GM06990 (cell line): ENCODE measurements at regions not wholly inside any gene's neighbourhood (a gene's known extent, or its start where the extent isn't known, plus 50 kb on each side); places are given as distances from the start of the nearest gene placed in this dataset.

Source experiments
- DNase-seq: peaks from one replicate; pipeline ENCODE4 v3.0.0-alpha.2; 2011; ENCODE audit not compliant: insufficient read length; ENCODE audit errors: extremely low read depth
- H3K27me3 ChIP-seq: replicated peaks from 2 replicates; pipeline ENCODE4 v1.6.0; 2011; ENCODE audit warnings: low read length; ENCODE audit not compliant: control insufficient read depth, insufficient read depth
- H3K36me3 ChIP-seq: 2 replicates; pipeline ENCODE4 v1.5.1; 2011; ENCODE audit warnings: low read length; ENCODE audit not compliant: control insufficient read depth, insufficient read depth
- H3K4me3 ChIP-seq: replicated peaks from 2 replicates; pipeline ENCODE4 v1.5.1; 2011; ENCODE audit warnings: low read depth, mild to moderate bottlenecking, control low read depth, low read length
- CTCF ChIP-seq: IDR thresholded peaks from 2 replicates; pipeline ENCODE4 v1.5.1; 2011; ENCODE audit warnings: low read length, control low read depth, mild to moderate bottlenecking, inconsistent platforms; ENCODE audit not compliant: insufficient read depth, poor library complexity, severe bottlenecking

- DNase-seq: no peak
- Histone ChIP-seq H3K4me3 (no peak overlapping the region), H3K27me3 (no peaks in the 10 kb centered on the region), H3K36me3 (no peaks in the 10 kb centered on the region)
- TF ChIP-seq CTCF: no peak
These were observed 1668.0 kb upstream of the NUDT12 start for GRCh38 chr5:105230516-105231157.

GRCh38 chr5:105218018-105218417, 1655.4 kb upstream of the NUDT12 start:
- Histone ChIP-seq H3K27me3 (no peaks in the 10 kb centered on the region), H3K4me3 (no peak overlapping the region), H3K36me3 (no peaks in the 10 kb centered on the region)
- TF ChIP-seq CTCF: no peak
- no peak for DNase-seq

GRCh38 chr5:105213078-105213477, 1650.5 kb upstream of the NUDT12 start:
- TF ChIP-seq CTCF: no peak
- Histone ChIP-seq H3K36me3 (no peaks in the 10 kb centered on the region), H3K4me3 (no peak overlapping the region), H3K27me3 (no peaks in the 10 kb centered on the region)
- no peak for DNase-seq

GRCh38 chr5:105207066-105207465, 1644.5 kb upstream of the NUDT12 start:
- Histone ChIP-seq H3K4me3 (no peak overlapping the region), H3K27me3 (no peaks in the 10 kb centered on the region), H3K36me3 (no peaks in the 10 kb centered on the region)
- DNase-seq: no peak
- no peak for TF ChIP-seq CTCF

GRCh38 chr5:105197531-105197930, 1634.9 kb upstream of the NUDT12 start:
- no peaks in the 10 kb centered on the region for H3K27me3 ChIP-seq
- TF ChIP-seq CTCF: no peak
- no peak for DNase-seq
- no peak overlapping the region for H3K4me3 ChIP-seq
- no peaks in the 10 kb centered on the region for H3K36me3 ChIP-seq

GRCh38 chr5:105195765-105196164, 1633.2 kb upstream of the NUDT12 start:
- H3K36me3 ChIP-seq: no peaks in the 10 kb centered on the region
- TF ChIP-seq CTCF: no peak
- H3K4me3 ChIP-seq: no peak overlapping the region
- H3K27me3 ChIP-seq: no peaks in the 10 kb centered on the region
- DNase-seq: no peak
